GM12878 (cell line): ENCODE measurements at regions not wholly inside any gene's neighbourhood (a gene's known extent, or its start where the extent isn't known, plus 50 kb on each side); places are given as distances from the start of the nearest gene placed in this dataset.

ENCODE experiments used
- ATAC-seq: fragments of 200-7000 bp; cut with Tn5 transposase; 3 replicates; pipeline ENCODE4 v1.9.1; 2020; ENCODE audit warnings: mild to moderate bottlenecking, moderate library complexity
- BruUV-seq: library from RNA; stranded (reverse); fragments of 400-500 nt; replicated peaks from 2 replicates; lab custom pipeline; 2021; lab: Mats Ljungman, UMichigan
- CTCF ChIA-PET: fragments of 300-600 bp; sonication (Branson Sonifier 250); formaldehyde crosslinking; extraction: SDS; loops from one replicate; lab custom pipeline; 2021; ENCODE audit warnings: inconsistent platforms; lab: Yijun Ruan, JAX
- POLR2A ChIA-PET: fragments of 350-600 bp; formaldehyde crosslinking; extraction: SDS; loops from one replicate; lab custom pipeline; 2021; ENCODE audit warnings: inconsistent platforms; lab: Charles Lee
- RAD21 ChIA-PET: fragments of 300-600 bp; sonication (Branson Sonifier 250); formaldehyde crosslinking; loops from one replicate; lab custom pipeline; 2023; ENCODE audit warnings: antibody characterized with exemption; ENCODE audit not compliant: unreplicated experiment; lab: Charles Lee
- SMC1A ChIA-PET: fragments of 300-600 bp; sonication (Branson Sonifier 250); formaldehyde crosslinking; loops from one replicate; lab custom pipeline; 2023; ENCODE audit not compliant: unreplicated experiment, uncharacterized antibody; lab: Charles Lee
- DNase-seq: peaks from one replicate; pipeline ENCODE4 v3.0.0-alpha.2; 2011; ENCODE audit warnings: low read depth, low spot score
- FAIRE-seq: peaks from 3 replicates; lab custom pipeline; 2011; peaks lifted over from hg19 to GRCh38; lab: Jason Lieb, UNC
- H2AFZ ChIP-seq: 2 replicates; pipeline ENCODE4 v1.6.0; 2011; ENCODE audit warnings: low read depth, low read length, control low read depth; ENCODE audit not compliant: control insufficient read depth
- H3K27ac ChIP-seq: 2 replicates; pipeline ENCODE4 v1.5.1; 2011; ENCODE audit warnings: control low read depth; ENCODE audit not compliant: control insufficient read depth, insufficient read depth
- H3K27me3 ChIP-seq, 2 experiments: replicated peaks in 1 of 2; 2 replicates each; pipeline versions ENCODE4 v1.6.0 to v1.6.1; 2011; ENCODE audit warnings: low read length in 1 of 2; ENCODE audit not compliant: control insufficient read depth in 2 of 2, insufficient read depth in 2 of 2
- H3K36me3 ChIP-seq, 2 experiments: 2 replicates each; pipeline ENCODE4 v1.5.1; 2011; ENCODE audit warnings: low read length in 1 of 2; ENCODE audit not compliant: control insufficient read depth in 2 of 2, insufficient read depth in 2 of 2
- H3K4me1 ChIP-seq: 2 replicates; pipeline ENCODE4 v1.6.1; 2011; ENCODE audit warnings: mild to moderate bottlenecking, low read length, moderate library complexity, mixed read lengths; ENCODE audit not compliant: control insufficient read depth, insufficient read depth
- H3K4me2 ChIP-seq: 2 replicates; pipeline ENCODE4 v1.6.0; 2011; ENCODE audit warnings: control low read depth; ENCODE audit not compliant: control insufficient read depth, insufficient read depth
- H3K4me3 ChIP-seq: fragments of 200-600 bp; sonication (generic); 2 replicates; pipeline ENCODE4 v1.5.1; 2016
- H3K79me2 ChIP-seq: 2 replicates; pipeline ENCODE4 v1.6.0; 2011; ENCODE audit warnings: low read length; ENCODE audit not compliant: control insufficient read depth, insufficient read depth
- H3K9ac ChIP-seq: 2 replicates; pipeline ENCODE4 v1.8.0; 2011; ENCODE audit warnings: low read length, control low read depth, mixed read lengths; ENCODE audit not compliant: control insufficient read depth, insufficient read depth
- H3K9me3 ChIP-seq: replicated peaks from 3 replicates; pipeline ENCODE4 v1.5.1; 2011; ENCODE audit warnings: mild to moderate bottlenecking, low read length; ENCODE audit not compliant: control insufficient read depth, insufficient read depth
- H4K20me1 ChIP-seq: 2 replicates; pipeline ENCODE4 v1.6.0; 2011; ENCODE audit not compliant: control insufficient read depth, insufficient read depth
- CHD1 ChIP-seq: IDR thresholded peaks from 2 replicates; pipeline ENCODE4 v1.6.1; 2012; ENCODE audit warnings: low read depth, low read length, improper control_type of control experiment
- FOS ChIP-seq: IDR thresholded peaks from 3 replicates; pipeline ENCODE4 v1.6.1; 2011; ENCODE audit warnings: borderline replicate concordance; ENCODE audit not compliant: insufficient read length; ENCODE audit errors: extremely low read depth
- MEF2B ChIP-seq: fragments of 450-650 bp; IDR thresholded peaks from 2 replicates; pipeline ENCODE4 v1.6.1; 2018; ENCODE audit warnings: mild to moderate bottlenecking, moderate library complexity; ENCODE audit not compliant: partially characterized antibody, poor library complexity, severe bottlenecking
- MTA3 ChIP-seq: IDR thresholded peaks from 2 replicates; pipeline ENCODE4 v1.6.1; 2012; ENCODE audit warnings: low read length, inconsistent platforms, borderline replicate concordance
- NR2C1 ChIP-seq: fragments of 450-650 bp; IDR thresholded peaks from 2 replicates; pipeline ENCODE4 v1.6.1; 2017; ENCODE audit warnings: antibody characterized with exemption, mild to moderate bottlenecking, moderate library complexity
- NR2C2 ChIP-seq: IDR thresholded peaks from 2 replicates; pipeline ENCODE4 v1.6.1; 2011; ENCODE audit warnings: borderline replicate concordance, low read depth; ENCODE audit not compliant: control insufficient read depth, insufficient read length
- RELA ChIP-seq: fragments of 450-650 bp; IDR thresholded peaks from 2 replicates; pipeline ENCODE4 v1.8.0; 2014; ENCODE audit warnings: borderline replicate concordance; ENCODE audit not compliant: partially characterized antibody
- RFX5 ChIP-seq: IDR thresholded peaks from 2 replicates; pipeline ENCODE4 v1.6.1; 2011; ENCODE audit warnings: low read depth, low read length, improper control_type of control experiment
- WGBS: methylation state at CpG from one replicate; pipeline ENCODE4 v1.1.6; 2016; ENCODE audit warnings: low lambda C conversion rate; ENCODE audit not compliant: insufficient replicate concordance, insufficient coverage; ENCODE audit errors: missing lambda C conversion rate; 5-methylcytosine and 5-hydroxymethylcytosine counted together
- in situ Hi-C: fragments of 300-500 bp; cut with MboI; formaldehyde crosslinking; loops from 9 replicates; pipeline ENCODE4 v1.14.3; 2018; ENCODE audit warnings: mixed read lengths
- intact Hi-C: fragments of 100-400 bp; cut with micrococcal nuclease; formaldehyde crosslinking; loops from one replicate; pipeline ENCODE4 v1.14.2; 2022; ENCODE audit not compliant: unreplicated experiment
- TF ChIP-seq, protein P1 (sequence below): fragments of 450-650 bp; IDR thresholded peaks from 2 replicates; pipeline ENCODE4 v1.6.1; 2017; ENCODE audit warnings: borderline replicate concordance

DNA sequence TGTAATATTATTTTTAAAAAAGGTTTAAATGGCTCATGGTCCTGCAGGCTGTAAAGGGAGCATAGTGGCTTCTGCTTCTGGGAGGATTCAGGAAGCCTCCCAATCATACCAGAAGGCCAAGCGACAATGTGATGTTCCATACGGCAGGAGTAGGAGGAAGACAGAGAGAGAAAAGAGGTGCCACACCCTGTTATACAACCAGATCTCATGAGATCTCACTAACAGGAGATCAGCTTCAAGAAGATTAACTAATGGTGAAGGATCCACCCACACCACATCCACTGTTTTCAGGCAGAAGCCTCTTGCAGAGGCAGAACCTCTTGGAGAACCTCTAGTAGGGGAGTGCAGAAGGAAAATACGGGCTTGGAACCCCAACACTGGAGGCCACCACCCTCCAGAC is 103.9 kb upstream of the TEKT4 start:
- no peak overlapping the region for H3K4me3 ChIP-seq
- no peaks in the 10 kb centered on the region for H3K9me3 ChIP-seq
- H3K4me1 ChIP-seq: no peaks in the 10 kb centered on the region
- H3K27me3 ChIP-seq: no peaks in the 10 kb centered on the region
- intact Hi-C loops: no loop called here
- no peak overlapping the region for H2AFZ ChIP-seq
- ChIA-PET RAD21 (no interaction called here), SMC1A (no interaction called here), POLR2A (no interaction called here), CTCF (no interaction called here)
- H3K36me3 ChIP-seq: no peaks in the 10 kb centered on the region
- DNase-seq: no peak
- no peak overlapping the region for H3K4me2 ChIP-seq
- no peaks in the 10 kb centered on the region for H3K79me2 ChIP-seq
- no peak for ATAC-seq
- H3K9ac ChIP-seq: no peak overlapping the region
- no peak for FAIRE-seq
- BruUV-seq: no TSS peak
- no peak for TF ChIP-seq RFX5
- TF ChIP-seq FOS: no peak
- TF ChIP-seq NR2C1: no peak
- TF ChIP-seq, protein P1, sequence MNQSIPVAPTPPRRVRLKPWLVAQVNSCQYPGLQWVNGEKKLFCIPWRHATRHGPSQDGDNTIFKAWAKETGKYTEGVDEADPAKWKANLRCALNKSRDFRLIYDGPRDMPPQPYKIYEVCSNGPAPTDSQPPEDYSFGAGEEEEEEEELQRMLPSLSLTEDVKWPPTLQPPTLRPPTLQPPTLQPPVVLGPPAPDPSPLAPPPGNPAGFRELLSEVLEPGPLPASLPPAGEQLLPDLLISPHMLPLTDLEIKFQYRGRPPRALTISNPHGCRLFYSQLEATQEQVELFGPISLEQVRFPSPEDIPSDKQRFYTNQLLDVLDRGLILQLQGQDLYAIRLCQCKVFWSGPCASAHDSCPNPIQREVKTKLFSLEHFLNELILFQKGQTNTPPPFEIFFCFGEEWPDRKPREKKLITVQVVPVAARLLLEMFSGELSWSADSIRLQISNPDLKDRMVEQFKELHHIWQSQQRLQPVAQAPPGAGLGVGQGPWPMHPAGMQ: no peak
- no peak for TF ChIP-seq NR2C2
- TF ChIP-seq RELA: no peak
- TF ChIP-seq CHD1: no peak
- no peak for TF ChIP-seq MEF2B
- no peak for TF ChIP-seq MTA3
- no peaks in the 10 kb centered on the region for H4K20me1 ChIP-seq
- WGBS: 62% methylated on average over 3 of the region's 3 CpGs
- in situ Hi-C loops: no loop called here
- H3K27ac ChIP-seq: no peak overlapping the region
